Psoas muscle (tissue), 7 donors: ENCODE measurements at regions not wholly inside any gene's neighbourhood (a gene's known extent, or its start where the extent isn't known, plus 50 kb on each side); places are given as distances from the start of the nearest gene placed in this dataset.
"Not testable (repeated sequence)": the region's sequence is repeated elsewhere in the genome, so short reads cannot be mapped to it uniquely, and the experiment has no call there.

ENCODE experiments used
- ATAC-seq, 4 donors: fragments of 200-7000 bp; cut with Tn5 transposase; one replicate each; pipeline ENCODE4 v1.9.1; 2020; ENCODE audit warnings: moderate library complexity in 3 of 4, mild to moderate bottlenecking in 2 of 4
- DNase-seq, 2 donors: peaks; one replicate each; pipeline ENCODE4 v3.0.0-alpha.2; 2020
- H3K27ac ChIP-seq: fragments of 200-600 bp; one replicate; pipeline ENCODE4 v1.8.0; 2022
- H3K27me3 ChIP-seq, 3 donors: fragments of 200-600 bp in 1 of 3; one replicate each; pipeline versions ENCODE4 v1.6.1 to v1.8.0; 2013 to 2022; ENCODE audit warnings: low read length in 2 of 3, mild to moderate bottlenecking in 2 of 3, moderate library complexity in 1 of 3; ENCODE audit not compliant: insufficient read depth in 3 of 3
- H3K36me3 ChIP-seq, 2 donors: fragments of 200-600 bp in 1 of 2; one replicate each; pipeline versions ENCODE4 v1.6.1 to v1.8.0; 2013 to 2022; ENCODE audit warnings: low read depth in 1 of 2, mild to moderate bottlenecking in 1 of 2, moderate library complexity in 1 of 2; ENCODE audit not compliant: insufficient read depth in 1 of 2
- H3K4me1 ChIP-seq: fragments of 200-600 bp; one replicate; pipeline ENCODE4 v1.8.0; 2022
- H3K4me3 ChIP-seq: fragments of 200-600 bp; one replicate; pipeline ENCODE4 v1.8.0; 2022; ENCODE audit warnings: mild to moderate bottlenecking
- H3K9me3 ChIP-seq: fragments of 200-600 bp; one replicate; pipeline ENCODE4 v1.8.0; 2022
- WGBS, 3 donors: extraction: QIAGEN DNeasy Blood & Tissue Kit; methylation state at CpG; one replicate each; pipeline versions ENCODE4 v1.1.6 to v1.1.7; 2013; 5-methylcytosine and 5-hydroxymethylcytosine counted together
- intact Hi-C, 2 donors: fragments of 100-400 bp; cut with DNase I; formaldehyde crosslinking; loops; one replicate each; pipeline versions ENCODE4 v1.11.0 to v1.14.2; 2022
- TF ChIP-seq, protein P1 (sequence below): fragments of 200-600 bp; IDR thresholded peaks from one replicate; pipeline ENCODE4 v1.8.0; 2022; ENCODE audit warnings: antibody characterized with exemption
- donor health status: healthy with polysubstance abuse.
- donor health status: DM: no; HTN: no; CAD: no; lungs with moderate emphysema.
- donor health status: Bipolar disorder and iron deficiency.
- donor health status: healthy.
- donor health status: DM: yes; HTN: yes; CAD: no.
- donor health status: DM: no; HTN: no; CAD: no.
- donor health status: DM: yes; HTN: yes; CAD: no.

- 86 to 87% (median 87%) methylated on average over 15 of the region's 15 CpGs for WGBS, 3 donors
- ATAC-seq = no peak
These were observed 150.6 kb downstream of the MYCN start for GRCh38 chr2:16090650-16091575.

DNA sequence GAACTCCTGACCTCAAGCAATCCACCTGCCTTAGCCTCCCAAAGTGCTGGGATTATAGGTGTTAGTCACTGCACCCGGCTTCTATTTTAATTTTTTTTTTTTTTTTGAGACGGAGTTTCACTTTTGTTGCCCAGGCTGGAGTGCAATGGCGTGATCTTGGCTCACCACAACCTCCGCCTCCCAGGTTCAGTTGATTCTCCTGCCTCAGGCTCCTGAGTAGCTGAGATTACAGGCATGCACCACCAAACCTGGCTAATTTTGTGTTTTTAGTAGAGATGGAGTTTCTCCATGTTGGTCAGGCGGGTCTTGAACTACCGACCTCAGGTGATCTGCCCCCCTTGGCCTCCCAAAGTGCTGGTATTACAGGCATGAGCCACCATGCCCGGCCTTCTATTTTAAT is 149.1 kb downstream of the MYCN start:
- H3K4me3 ChIP-seq, DNase-seq, H3K27me3 ChIP-seq, intact Hi-C loops, ATAC-seq, H3K36me3 ChIP-seq, H3K4me1 ChIP-seq, H3K9me3 ChIP-seq, H3K27ac ChIP-seq: not testable (repeated sequence)
- WGBS, 3 donors = 77 to 94% (median 85%) methylated on average over 7 of the region's 7 CpGs

More at GRCh38 chr2:16090650-16091575, 150.6 kb downstream of the MYCN start:
- Histone ChIP-seq H3K27me3 (no peaks in the 10 kb centered on the region), H3K9me3 (no peaks in the 10 kb centered on the region), H3K36me3 (no peaks in the 10 kb centered on the region), H3K4me3 (no peak overlapping the region), H3K4me1 (no peaks in the 10 kb centered on the region), H3K27ac (no peak overlapping the region)
- DNase-seq = no peak
- intact Hi-C loops = no loop called here
- TF ChIP-seq, protein P1, sequence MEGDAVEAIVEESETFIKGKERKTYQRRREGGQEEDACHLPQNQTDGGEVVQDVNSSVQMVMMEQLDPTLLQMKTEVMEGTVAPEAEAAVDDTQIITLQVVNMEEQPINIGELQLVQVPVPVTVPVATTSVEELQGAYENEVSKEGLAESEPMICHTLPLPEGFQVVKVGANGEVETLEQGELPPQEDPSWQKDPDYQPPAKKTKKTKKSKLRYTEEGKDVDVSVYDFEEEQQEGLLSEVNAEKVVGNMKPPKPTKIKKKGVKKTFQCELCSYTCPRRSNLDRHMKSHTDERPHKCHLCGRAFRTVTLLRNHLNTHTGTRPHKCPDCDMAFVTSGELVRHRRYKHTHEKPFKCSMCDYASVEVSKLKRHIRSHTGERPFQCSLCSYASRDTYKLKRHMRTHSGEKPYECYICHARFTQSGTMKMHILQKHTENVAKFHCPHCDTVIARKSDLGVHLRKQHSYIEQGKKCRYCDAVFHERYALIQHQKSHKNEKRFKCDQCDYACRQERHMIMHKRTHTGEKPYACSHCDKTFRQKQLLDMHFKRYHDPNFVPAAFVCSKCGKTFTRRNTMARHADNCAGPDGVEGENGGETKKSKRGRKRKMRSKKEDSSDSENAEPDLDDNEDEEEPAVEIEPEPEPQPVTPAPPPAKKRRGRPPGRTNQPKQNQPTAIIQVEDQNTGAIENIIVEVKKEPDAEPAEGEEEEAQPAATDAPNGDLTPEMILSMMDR = no peak

GRCh38 chr2:16088802-16089112 is 148.4 kb downstream of the MYCN start:
- ATAC-seq (no peak), DNase-seq (no peak)
- H3K9me3 ChIP-seq = no peaks in the 10 kb centered on the region
- H3K27me3 ChIP-seq = no peaks in the 10 kb centered on the region
- TF ChIP-seq, protein P1 = no peak
- 61 to 80% (median 77%) methylated on average over 3 of the region's 3 CpGs for WGBS, 3 donors
- H3K27ac ChIP-seq = no peak overlapping the region
- H3K4me3 ChIP-seq = no peak overlapping the region
- H3K36me3 ChIP-seq = no peaks in the 10 kb centered on the region
- H3K4me1 ChIP-seq = no peaks in the 10 kb centered on the region
- intact Hi-C loops = no loop called here

DNA sequence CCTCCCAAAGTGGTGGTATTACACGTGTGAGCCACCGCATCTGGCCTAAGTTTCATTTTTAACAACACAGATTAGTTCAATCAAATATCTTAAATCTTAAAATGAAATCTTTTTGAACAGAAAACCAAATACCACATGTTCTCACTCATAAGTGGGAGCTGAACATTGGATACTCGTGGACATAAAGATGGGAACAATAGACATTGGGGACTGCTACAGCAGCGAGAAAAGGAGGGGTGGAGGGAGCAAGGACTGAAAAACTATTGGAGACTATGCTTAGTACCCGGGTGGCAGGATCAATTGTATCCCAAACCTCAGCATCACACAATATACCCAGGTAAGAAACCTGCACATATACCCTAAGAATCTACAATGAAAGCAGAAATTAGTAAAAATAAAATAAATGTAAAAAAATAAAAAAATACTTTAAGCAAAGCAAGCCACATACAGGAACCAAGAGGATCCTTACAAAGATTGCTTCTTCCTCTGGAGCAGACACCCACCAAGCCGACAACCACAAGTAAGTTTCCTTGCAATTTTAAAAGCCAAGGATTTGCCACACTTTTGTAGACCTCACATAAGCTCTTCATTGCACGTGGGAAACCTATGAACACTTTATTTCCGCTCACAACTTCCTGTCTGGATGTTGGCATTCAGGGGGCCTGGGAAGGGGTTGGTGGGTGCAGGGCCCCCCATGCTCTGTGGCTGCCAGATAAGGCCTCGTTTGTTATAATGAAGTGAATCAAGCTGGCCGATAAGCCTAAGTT is 147.9 kb downstream of the MYCN start:
- TF ChIP-seq, protein P1 = no peak
- H3K27ac ChIP-seq = no peak overlapping the region
- H3K4me1 ChIP-seq = no peaks in the 10 kb centered on the region
- DNase-seq (no peak), ATAC-seq (no peak)
- H3K27me3 ChIP-seq = no peaks in the 10 kb centered on the region
- intact Hi-C loops = no loop called here
- no peaks in the 10 kb centered on the region for H3K9me3 ChIP-seq
- no peak overlapping the region for H3K4me3 ChIP-seq
- 75 to 79% (median 77%) methylated on average over 10 of the region's 10 CpGs for WGBS, 3 donors
- H3K36me3 ChIP-seq = no peaks in the 10 kb centered on the region

GRCh38 chr2:16086136-16086535 is 145.8 kb downstream of the MYCN start:
- ATAC-seq, H3K4me3 ChIP-seq, H3K27ac ChIP-seq, H3K27me3 ChIP-seq, DNase-seq, H3K9me3 ChIP-seq, H3K36me3 ChIP-seq, intact Hi-C loops, H3K4me1 ChIP-seq: not testable (repeated sequence)
- 90 to 97% (median 95%) methylated on average over 12 of the region's 12 CpGs for WGBS, 3 donors
